H1 (cell line): ENCODE measurements at regions not wholly inside any gene's neighbourhood (a gene's known extent, or its start where the extent isn't known, plus 50 kb on each side); places are given as distances from the start of the nearest gene placed in this dataset.

Source experiments
- BCL11A ChIP-seq, 2 experiments: IDR thresholded peaks; one replicate each; pipeline ENCODE4 v1.6.1; 2011; ENCODE audit warnings: low read depth in 2 of 2, low read length in 2 of 2, mild to moderate bottlenecking in 2 of 2
- KDM4A ChIP-seq: IDR thresholded peaks from one replicate; pipeline ENCODE4 v1.7.1; 2012; ENCODE audit warnings: low read depth, mild to moderate bottlenecking, moderate library complexity, low read length, inconsistent platforms; ENCODE audit not compliant: severe bottlenecking
- MAFK ChIP-seq: IDR thresholded peaks from 2 replicates; pipeline ENCODE4 v1.6.1; 2012; ENCODE audit warnings: low read depth, mild to moderate bottlenecking, improper control_type of control experiment, low read length
- TAF1 ChIP-seq: IDR thresholded peaks from 2 replicates; pipeline ENCODE4 v1.6.1; 2011; ENCODE audit warnings: mild to moderate bottlenecking, low read depth, low read length

- no peak for TF ChIP-seq BCL11A (IDR thresholded peaks at IDR 0.05; ENCODE audit: low read depth in 2 of 2, low read length in 2 of 2)
- TF ChIP-seq TAF1 = no peak
- no peak for TF ChIP-seq KDM4A
- no peak for TF ChIP-seq MAFK
Measured at GRCh38 chr5:147046281-147046680, 167.7 kb upstream of the PPP2R2B start (continued).
